ENCODE measurements at regions not wholly inside any gene's neighbourhood (a gene's known extent, or its start where the extent isn't known, plus 50 kb on each side); places are given as distances from the start of the nearest gene placed in this dataset.

- no peak overlapping the region for H3K4me2 ChIP-seq (ENCODE audit: low read length)
- no peak overlapping the region for H3K9ac ChIP-seq (ENCODE audit: low read length)
- TF ChIP-seq EZH2phosphoT487 (IDR thresholded peaks at IDR 0.05; ENCODE audit: low read depth) (no peak), CTCF (IDR thresholded peaks at IDR 0.05; ENCODE audit: low read depth, low read length) (no peak)
- H4K20me1 ChIP-seq (ENCODE audit: insufficient read depth, low read length): peaks cover 16% of the 10 kb centered on the region; the same call in 1 of the 2 replicates
- no peaks in the 10 kb centered on the region for H3K4me1 ChIP-seq (ENCODE audit: low read length)
- no peak overlapping the region for H3K4me3 ChIP-seq (ENCODE audit: low read length)
- peaks cover 71% of the 10 kb centered on the region for H3K79me2 ChIP-seq (ENCODE audit: low read length)
- no peak overlapping the region for H3K27ac ChIP-seq (ENCODE audit: low read length)
- H3K27me3 ChIP-seq (ENCODE audit: low read depth, low read length): no peaks in the 10 kb centered on the region
- H3K9me3 ChIP-seq (ENCODE audit: insufficient read depth, low read length): no peaks in the 10 kb centered on the region
- peaks cover 15% of the 10 kb centered on the region for H3K36me3 ChIP-seq (replicated peaks; ENCODE audit: low read depth, low read length)
- H2AFZ ChIP-seq (ENCODE audit: low read depth, low read length): no peak overlapping the region
Observed at GRCh38 chr12:24463375-24463774, 485.5 kb downstream of the BCAT1 start.

- H3K27ac ChIP-seq (ENCODE audit: low read length): no peak overlapping the region
- H3K4me2 ChIP-seq (ENCODE audit: low read length): no peak overlapping the region
- TF ChIP-seq CTCF (IDR thresholded peaks at IDR 0.05; ENCODE audit: low read depth, low read length) (no peak), EZH2phosphoT487 (IDR thresholded peaks at IDR 0.05; ENCODE audit: low read depth) (no peak)
- H2AFZ ChIP-seq (ENCODE audit: low read depth, low read length): no peak overlapping the region
- H3K79me2 ChIP-seq (ENCODE audit: low read length): peaks cover 67% of the 10 kb centered on the region
- H3K4me1 ChIP-seq (ENCODE audit: low read length): no peaks in the 10 kb centered on the region
- H4K20me1 ChIP-seq (ENCODE audit: insufficient read depth, low read length): peaks cover 16% of the 10 kb centered on the region; the same call in 1 of the 2 replicates
- no peak overlapping the region for H3K9ac ChIP-seq (ENCODE audit: low read length)
- H3K27me3 ChIP-seq (ENCODE audit: low read depth, low read length): no peaks in the 10 kb centered on the region
- no peaks in the 10 kb centered on the region for H3K9me3 ChIP-seq (ENCODE audit: insufficient read depth, low read length)
- no peak overlapping the region for H3K4me3 ChIP-seq (ENCODE audit: low read length)
- peaks cover 15% of the 10 kb centered on the region for H3K36me3 ChIP-seq (replicated peaks; ENCODE audit: low read depth, low read length)
Observed at GRCh38 chr12:24462946-24463345, 486.0 kb downstream of the BCAT1 start.

- peaks cover 12% of the 10 kb centered on the region; the same call in 1 of the 2 replicates for H4K20me1 ChIP-seq (ENCODE audit: insufficient read depth, low read length)
- TF ChIP-seq CTCF (IDR thresholded peaks at IDR 0.05; ENCODE audit: low read depth, low read length): no peak
- no peak for TF ChIP-seq EZH2phosphoT487 (IDR thresholded peaks at IDR 0.05; ENCODE audit: low read depth)
- H2AFZ ChIP-seq (ENCODE audit: low read depth, low read length): no peak overlapping the region
- H3K9ac ChIP-seq (ENCODE audit: low read length): no peak overlapping the region
- H3K9me3 ChIP-seq (ENCODE audit: insufficient read depth, low read length): no peaks in the 10 kb centered on the region
- H3K79me2 ChIP-seq (ENCODE audit: low read length): peaks cover 54% of the 10 kb centered on the region
- H3K4me1 ChIP-seq (ENCODE audit: low read length): no peaks in the 10 kb centered on the region
- no peaks in the 10 kb centered on the region for H3K27me3 ChIP-seq (ENCODE audit: low read depth, low read length)
- peaks cover 18% of the 10 kb centered on the region for H3K36me3 ChIP-seq (replicated peaks; ENCODE audit: low read depth, low read length)
- H3K4me2 ChIP-seq (ENCODE audit: low read length): no peak overlapping the region
- H3K27ac ChIP-seq (ENCODE audit: low read length): no peak overlapping the region
- H3K4me3 ChIP-seq (ENCODE audit: low read length): no peak overlapping the region
Observed at GRCh38 chr12:24460506-24460905, 488.4 kb downstream of the BCAT1 start.

- peaks cover 8% of the 10 kb centered on the region; the same call in 1 of the 2 replicates for H4K20me1 ChIP-seq (ENCODE audit: insufficient read depth, low read length)
- H3K9ac ChIP-seq (ENCODE audit: low read length): no peak overlapping the region
- no peak overlapping the region for H3K4me2 ChIP-seq (ENCODE audit: low read length)
- TF ChIP-seq CTCF (IDR thresholded peaks at IDR 0.05; ENCODE audit: low read depth, low read length) (no peak), EZH2phosphoT487 (IDR thresholded peaks at IDR 0.05; ENCODE audit: low read depth) (no peak)
- no peaks in the 10 kb centered on the region for H3K27me3 ChIP-seq (ENCODE audit: low read depth, low read length)
- peaks cover 50% of the 10 kb centered on the region for H3K79me2 ChIP-seq (ENCODE audit: low read length)
- no peak overlapping the region for H2AFZ ChIP-seq (ENCODE audit: low read depth, low read length)
- peaks cover 16% of the 10 kb centered on the region for H3K36me3 ChIP-seq (replicated peaks; ENCODE audit: low read depth, low read length)
- no peak overlapping the region for H3K27ac ChIP-seq (ENCODE audit: low read length)
- no peaks in the 10 kb centered on the region for H3K9me3 ChIP-seq (ENCODE audit: insufficient read depth, low read length)
- no peaks in the 10 kb centered on the region for H3K4me1 ChIP-seq (ENCODE audit: low read length)
- H3K4me3 ChIP-seq (ENCODE audit: low read length): no peak overlapping the region
Observed at GRCh38 chr12:24460099-24460498, 488.8 kb downstream of the BCAT1 start.

Measured in OCI-LY3 (cell line).